Left lung (tissue), 4 donors: ENCODE measurements at regions not wholly inside any gene's neighbourhood (a gene's known extent, or its start where the extent isn't known, plus 50 kb on each side); places are given as distances from the start of the nearest gene placed in this dataset.

Experiments used
- ATAC-seq: fragments of 200-7000 bp; cut with Tn5 transposase; one replicate; pipeline ENCODE4 v1.9.1; 2020; ENCODE audit warnings: moderate library complexity
- DNase-seq, 4 donors: peaks; one replicate each; pipeline ENCODE4 v3.0.0-alpha.2; 2013 to 2020
- H3K27ac ChIP-seq, 2 donors: fragments of 200-600 bp; sonication (generic) in 1 of 2; one replicate each; pipeline versions ENCODE4 v1.5.0 to v1.8.0; 2020 to 2021
- H3K27me3 ChIP-seq, 2 donors: fragments of 200-600 bp; sonication (generic) in 1 of 2; one replicate each; pipeline versions ENCODE4 v1.5.0 to v1.8.0; 2020 to 2021
- H3K36me3 ChIP-seq, 2 donors: fragments of 200-600 bp; sonication (generic) in 1 of 2; one replicate each; pipeline versions ENCODE4 v1.5.0 to v1.8.0; 2020 to 2021
- H3K4me1 ChIP-seq, 2 donors: fragments of 200-600 bp; one replicate each; pipeline ENCODE4 v1.8.0; 2021
- H3K4me3 ChIP-seq, 2 donors: fragments of 200-600 bp; sonication (generic) in 1 of 2; one replicate each; pipeline versions ENCODE4 v1.5.0 to v1.8.0; 2020 to 2021; ENCODE audit warnings: mild to moderate bottlenecking in 1 of 2
- H3K9me3 ChIP-seq, 2 donors: fragments of 200-600 bp; sonication (generic) in 1 of 2; one replicate each; pipeline versions ENCODE4 v1.5.0 to v1.8.0; 2020 to 2021
- CTCF ChIP-seq, 2 donors: fragments of 200-600 bp; sonication (generic) in 1 of 2; IDR thresholded peaks; one replicate each; pipeline versions ENCODE4 v1.5.0 to v1.8.0; 2021; ENCODE audit warnings: antibody characterized with exemption in 2 of 2
- intact Hi-C, 2 donors: fragments of 100-400 bp; cut with DNase I; formaldehyde crosslinking; loops; one replicate each; pipeline versions ENCODE4 v1.11.2 to v1.14.2; 2022
- donor health status: DM: no; HTN: yes; CAD: no.
- donor health status: DM: no; HTN: no; CAD: no.

- intact Hi-C loops = no loop called here
- no peak for ATAC-seq
Measured at GRCh38 chr3:30293621-30294240, 312.7 kb upstream of the TGFBR2 start.

DNA sequence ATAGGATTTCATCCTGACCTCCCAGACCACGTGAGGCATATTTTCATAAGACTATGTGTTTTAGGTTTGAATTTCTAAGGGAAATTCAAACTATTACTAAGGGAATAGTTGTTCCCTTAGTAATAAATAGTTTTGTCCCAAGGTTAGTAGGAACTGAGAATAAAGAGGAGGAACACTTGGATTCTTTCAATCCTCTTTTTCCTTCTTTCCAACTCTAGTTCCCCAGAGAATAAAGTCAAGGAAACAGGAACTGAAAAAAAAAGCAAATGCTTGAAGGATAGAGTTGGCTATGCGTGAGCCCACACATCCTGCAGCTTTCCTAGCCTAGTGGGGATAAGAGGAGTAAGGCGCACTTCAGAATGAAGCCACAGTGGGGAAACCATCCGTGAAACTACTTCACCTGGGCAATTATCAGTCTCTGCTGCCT lies 312.1 kb upstream of the TGFBR2 start:
- H3K4me1 ChIP-seq = peaks cover 4 to 18% of the 10 kb centered on the region in 2 donors
- no peak for DNase-seq
- no peaks in the 10 kb centered on the region for H3K27me3 ChIP-seq
- no peak for TF ChIP-seq CTCF (IDR thresholded peaks at IDR 0.05)
- ATAC-seq = no peak
- intact Hi-C loops = no loop called here
- no peaks in the 10 kb centered on the region for H3K9me3 ChIP-seq
- no peak overlapping the region for H3K4me3 ChIP-seq
- no peak overlapping the region for H3K27ac ChIP-seq
- no peaks in the 10 kb centered on the region for H3K36me3 ChIP-seq

More at GRCh38 chr3:30293621-30294240, 312.7 kb upstream of the TGFBR2 start:
- no peaks in the 10 kb centered on the region for H3K27me3 ChIP-seq
- H3K9me3 ChIP-seq = no peaks in the 10 kb centered on the region
- H3K4me3 ChIP-seq = no peak overlapping the region
- H3K4me1 ChIP-seq = peaks cover 4 to 23% of the 10 kb centered on the region in 2 donors
- no peaks in the 10 kb centered on the region for H3K36me3 ChIP-seq
- H3K27ac ChIP-seq = no peak overlapping the region
- no peak for TF ChIP-seq CTCF (IDR thresholded peaks at IDR 0.05)
- DNase-seq = no peak

- ATAC-seq = no peak
- Histone ChIP-seq H3K4me3 (no peak overlapping the region), H3K27ac (no peak overlapping the region), H3K4me1 (peaks cover 0 to 4% of the 10 kb centered on the region in 2 donors), H3K36me3 (no peaks in the 10 kb centered on the region), H3K27me3 (no peaks in the 10 kb centered on the region), H3K9me3 (no peaks in the 10 kb centered on the region)
- TF ChIP-seq CTCF (IDR thresholded peaks at IDR 0.05) = no peak
- intact Hi-C loops = no loop called here
- no peak for DNase-seq
Measured at GRCh38 chr3:30297112-30297511, 309.3 kb upstream of the TGFBR2 start.

DNA sequence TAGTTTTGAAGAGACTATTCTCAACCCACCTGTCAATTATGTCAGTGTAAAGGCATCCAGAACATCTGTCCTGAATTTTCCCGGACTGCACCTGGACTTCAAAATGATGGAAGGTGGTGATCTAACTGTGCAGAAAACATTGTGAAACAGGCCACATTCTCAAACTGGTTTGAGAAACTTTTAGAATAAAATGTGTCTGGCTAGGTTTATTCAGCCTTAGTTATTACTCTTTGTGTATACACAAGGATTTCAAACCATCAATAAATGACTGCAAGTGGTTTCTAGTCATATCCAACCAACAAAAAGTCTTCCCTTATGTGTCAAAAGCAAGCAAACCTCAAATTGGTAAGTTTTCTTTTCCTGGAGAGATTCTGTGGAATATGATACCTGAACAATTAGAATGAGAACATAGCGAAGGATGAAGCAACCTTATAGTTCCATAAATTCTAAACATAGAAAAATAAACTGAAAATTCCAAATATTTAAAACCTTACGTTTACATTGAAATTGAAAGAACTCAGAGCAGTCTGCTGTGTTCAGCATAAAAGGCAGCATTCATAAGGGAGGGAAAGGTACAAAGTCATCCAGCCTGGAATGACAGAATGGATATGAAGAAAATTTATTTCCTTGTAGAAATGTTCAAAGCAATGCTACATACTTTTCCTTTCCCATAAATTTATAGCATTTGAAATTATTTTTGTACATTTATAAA lies 306.6 kb upstream of the TGFBR2 start:
- intact Hi-C loops = no loop called here
- DNase-seq = no peak
- Histone ChIP-seq H3K27me3 (no peaks in the 10 kb centered on the region), H3K4me1 (no peaks in the 10 kb centered on the region), H3K36me3 (no peaks in the 10 kb centered on the region), H3K4me3 (no peak overlapping the region), H3K9me3 (no peaks in the 10 kb centered on the region), H3K27ac (no peak overlapping the region)
- no peak for ATAC-seq
- TF ChIP-seq CTCF (IDR thresholded peaks at IDR 0.05) = no peak

DNA sequence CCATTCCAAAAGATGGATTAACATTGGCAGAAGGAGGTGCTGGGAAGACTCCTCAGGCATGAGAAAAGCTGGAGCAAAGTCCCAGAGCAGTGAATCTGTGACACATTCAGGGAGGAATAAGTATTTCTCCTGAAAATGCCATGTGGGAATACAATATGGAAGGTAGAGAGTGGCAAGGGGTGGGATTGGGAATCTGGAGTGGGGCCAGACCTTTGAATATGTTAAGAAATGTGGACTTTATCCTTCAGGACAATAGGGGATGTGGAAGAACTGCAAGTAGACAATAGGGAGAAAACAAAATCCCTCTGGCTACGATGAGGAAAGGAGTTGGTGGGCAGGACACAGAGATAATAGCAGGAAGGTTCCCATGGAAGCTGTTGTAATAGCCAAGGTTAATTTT lies 305.6 kb upstream of the TGFBR2 start:
- Histone ChIP-seq H3K27ac (no peak overlapping the region), H3K4me1 (no peaks in the 10 kb centered on the region), H3K4me3 (no peak overlapping the region), H3K9me3 (no peaks in the 10 kb centered on the region), H3K36me3 (no peaks in the 10 kb centered on the region), H3K27me3 (no peaks in the 10 kb centered on the region)
- TF ChIP-seq CTCF (IDR thresholded peaks at IDR 0.05) = no peak
- intact Hi-C loops = no loop called here
- DNase-seq = no peak
- no peak for ATAC-seq
